ENCODE measurements at regions not wholly inside any gene's neighbourhood (a gene's known extent, or its start where the extent isn't known, plus 50 kb on each side); places are given as distances from the start of the nearest gene placed in this dataset.

GRCh38 chr9:105023788-105024187 is 95.8 kb upstream of the ABCA1 start:
- DNase-seq: no peak

GRCh38 chr9:105024529-105024928 is 96.6 kb upstream of the ABCA1 start:
- no peak for DNase-seq

- DNase-seq: peak; percentile 44
These were observed 98.5 kb upstream of the ABCA1 start for GRCh38 chr9:105026451-105026850.

GRCh38 chr9:105027084-105027483 is 99.1 kb upstream of the ABCA1 start:
- DNase-seq: no peak

GRCh38 chr9:105030285-105030684 is 102.3 kb upstream of the ABCA1 start:
- DNase-seq: no peak

GRCh38 chr9:105037139-105037538 is 109.2 kb upstream of the ABCA1 start:
- no peak for DNase-seq

- DNase-seq: no peak
These were observed 110.1 kb upstream of the ABCA1 start for GRCh38 chr9:105038051-105038450.

GRCh38 chr9:105039175-105039799 is 111.3 kb upstream of the ABCA1 start:
- no peak for DNase-seq

- no peak for DNase-seq
These were observed 115.5 kb upstream of the ABCA1 start for GRCh38 chr9:105043370-105043936.

GRCh38 chr9:105044518-105044917 is 116.6 kb upstream of the ABCA1 start:
- DNase-seq: no peak

- peak; percentile 21 for DNase-seq
These were observed 119.2 kb upstream of the ABCA1 start for GRCh38 chr9:105046907-105047741.

- peak; percentile 38 for DNase-seq
These were observed 119.7 kb upstream of the ABCA1 start for GRCh38 chr9:105047742-105048041.

- DNase-seq: no peak
These were observed 120.4 kb upstream of the ABCA1 start for GRCh38 chr9:105048331-105048730.

GRCh38 chr9:105050296-105050695 is 122.3 kb upstream of the ABCA1 start:
- peak; percentile 39 for DNase-seq

- no peak for DNase-seq
These were observed 123.9 kb upstream of the ABCA1 start for GRCh38 chr9:105051897-105052296.

GRCh38 chr9:105052346-105052745 is 124.4 kb upstream of the ABCA1 start:
- no peak for DNase-seq

- DNase-seq: peak; percentile 78
These were observed 125.3 kb upstream of the ABCA1 start for GRCh38 chr9:105053209-105053652.

GRCh38 chr9:105054491-105054890 is 126.5 kb upstream of the ABCA1 start:
- peak; percentile 75 for DNase-seq

- DNase-seq: peak; percentile 47
These were observed 128.0 kb upstream of the ABCA1 start for GRCh38 chr9:105055917-105056316.

- no peak for DNase-seq
These were observed 129.6 kb upstream of the ABCA1 start for GRCh38 chr9:105057551-105057950.

- no peak for DNase-seq
These were observed 131.3 kb upstream of the ABCA1 start for GRCh38 chr9:105059252-105059651.

GRCh38 chr9:105062222-105062855 is 134.4 kb upstream of the ABCA1 start:
- DNase-seq: no peak

- DNase-seq: peak; percentile 95
These were observed 136.5 kb upstream of the ABCA1 start for GRCh38 chr9:105064248-105065097.
